Memory B cell (primary cell): ENCODE measurements at regions not wholly inside any gene's neighbourhood (a gene's known extent, or its start where the extent isn't known, plus 50 kb on each side); places are given as distances from the start of the nearest gene placed in this dataset.

Experiments used
- ATAC-seq: fragments of 150-1000 bp; cut with Tn5 transposase; 2 replicates; pipeline ENCODE4 v1.10.0; 2021; ENCODE audit warnings: low read depth, mild to moderate bottlenecking, moderate library complexity
- DNase-seq, 2 donors: peaks; one replicate each; pipeline ENCODE4 v3.0.0; 2022; ENCODE audit warnings: low spot score in 2 of 2
- H3K27ac Mint-ChIP-seq: one replicate; pipeline ENCODE4 v1.8.0; 2022; ENCODE audit warnings: mild to moderate bottlenecking, moderate library complexity, mixed read lengths
- H3K27me3 Mint-ChIP-seq: one replicate; pipeline ENCODE4 v1.8.0; 2022; ENCODE audit warnings: mixed read lengths
- H3K36me3 Mint-ChIP-seq: one replicate; pipeline ENCODE4 v1.8.0; 2022; ENCODE audit warnings: mild to moderate bottlenecking, mixed read lengths
- H3K4me1 Mint-ChIP-seq: one replicate; pipeline ENCODE4 v1.8.0; 2022; ENCODE audit warnings: mixed read lengths
- H3K4me3 Mint-ChIP-seq: one replicate; pipeline ENCODE4 v1.8.0; 2022; ENCODE audit warnings: mild to moderate bottlenecking, moderate library complexity, mixed read lengths
- H3K9me3 Mint-ChIP-seq: one replicate; pipeline ENCODE4 v1.8.0; 2022; ENCODE audit warnings: mixed read lengths

- DNase-seq (no peak), ATAC-seq (no peak)
- no peaks in the 10 kb centered on the region for H3K36me3 Mint-ChIP-seq
- H3K27ac Mint-ChIP-seq, result no peak overlapping the region
- no peaks in the 10 kb centered on the region for H3K9me3 Mint-ChIP-seq
- H3K27me3 Mint-ChIP-seq, result no peaks in the 10 kb centered on the region
- no peaks in the 10 kb centered on the region for H3K4me1 Mint-ChIP-seq
- no peak overlapping the region for H3K4me3 Mint-ChIP-seq
These were observed 615.0 kb upstream of the AGTR1 start for GRCh38 chr3:148082506-148083280.

GRCh38 chr3:148083526-148084182, 614.0 kb upstream of the AGTR1 start:
- Mint-ChIP-seq H3K27me3 (no peaks in the 10 kb centered on the region), H3K27ac (no peak overlapping the region), H3K4me1 (no peaks in the 10 kb centered on the region), H3K9me3 (no peaks in the 10 kb centered on the region), H3K36me3 (no peaks in the 10 kb centered on the region), H3K4me3 (no peak overlapping the region)
- no peak for DNase-seq
- no peak for ATAC-seq

- H3K4me1 Mint-ChIP-seq, result no peaks in the 10 kb centered on the region
- H3K4me3 Mint-ChIP-seq, result no peak overlapping the region
- H3K36me3 Mint-ChIP-seq, result no peaks in the 10 kb centered on the region
- no peak for DNase-seq
- no peak for ATAC-seq
- no peak overlapping the region for H3K27ac Mint-ChIP-seq
- no peaks in the 10 kb centered on the region for H3K27me3 Mint-ChIP-seq
- no peaks in the 10 kb centered on the region for H3K9me3 Mint-ChIP-seq
These were observed 612.8 kb upstream of the AGTR1 start for GRCh38 chr3:148084931-148085330.

GRCh38 chr3:148087601-148088371, 609.9 kb upstream of the AGTR1 start:
- H3K36me3 Mint-ChIP-seq, result no peaks in the 10 kb centered on the region
- ATAC-seq (no peak), DNase-seq (no peak)
- peaks cover 2% of the 10 kb centered on the region for H3K9me3 Mint-ChIP-seq
- no peaks in the 10 kb centered on the region for H3K4me1 Mint-ChIP-seq
- no peaks in the 10 kb centered on the region for H3K27me3 Mint-ChIP-seq
- no peak overlapping the region for H3K4me3 Mint-ChIP-seq
- H3K27ac Mint-ChIP-seq, result no peak overlapping the region

- Mint-ChIP-seq H3K27ac (no peak overlapping the region), H3K4me3 (no peak overlapping the region), H3K4me1 (no peaks in the 10 kb centered on the region), H3K27me3 (no peaks in the 10 kb centered on the region), H3K36me3 (no peaks in the 10 kb centered on the region), H3K9me3 (peaks cover 2% of the 10 kb centered on the region)
- DNase-seq (no peak), ATAC-seq (no peak)
These were observed 608.5 kb upstream of the AGTR1 start for GRCh38 chr3:148089171-148089570.

GRCh38 chr3:148090156-148090555, 607.5 kb upstream of the AGTR1 start:
- H3K4me1 Mint-ChIP-seq, result no peaks in the 10 kb centered on the region
- DNase-seq (no peak), ATAC-seq (no peak)
- no peaks in the 10 kb centered on the region for H3K36me3 Mint-ChIP-seq
- H3K27me3 Mint-ChIP-seq, result no peaks in the 10 kb centered on the region
- H3K4me3 Mint-ChIP-seq, result no peak overlapping the region
- peaks cover 2% of the 10 kb centered on the region for H3K9me3 Mint-ChIP-seq
- no peak overlapping the region for H3K27ac Mint-ChIP-seq

- no peaks in the 10 kb centered on the region for H3K27me3 Mint-ChIP-seq
- peaks cover 2% of the 10 kb centered on the region for H3K9me3 Mint-ChIP-seq
- ATAC-seq (no peak), DNase-seq (no peak)
- no peak overlapping the region for H3K4me3 Mint-ChIP-seq
- H3K4me1 Mint-ChIP-seq, result no peaks in the 10 kb centered on the region
- no peaks in the 10 kb centered on the region for H3K36me3 Mint-ChIP-seq
- H3K27ac Mint-ChIP-seq, result no peak overlapping the region
These were observed 604.9 kb upstream of the AGTR1 start for GRCh38 chr3:148092624-148093347.

- H3K4me3 Mint-ChIP-seq, result no peak overlapping the region
- ATAC-seq (no peak), DNase-seq (no peak)
- no peaks in the 10 kb centered on the region for H3K36me3 Mint-ChIP-seq
- H3K27ac Mint-ChIP-seq, result no peak overlapping the region
- H3K9me3 Mint-ChIP-seq, result peaks cover 2% of the 10 kb centered on the region
- H3K4me1 Mint-ChIP-seq, result no peaks in the 10 kb centered on the region
- no peaks in the 10 kb centered on the region for H3K27me3 Mint-ChIP-seq
These were observed 604.0 kb upstream of the AGTR1 start for GRCh38 chr3:148093753-148094152.

- no peak overlapping the region for H3K4me3 Mint-ChIP-seq
- no peaks in the 10 kb centered on the region for H3K27me3 Mint-ChIP-seq
- ATAC-seq (no peak), DNase-seq (no peak)
- H3K9me3 Mint-ChIP-seq, result no peaks in the 10 kb centered on the region
- no peak overlapping the region for H3K27ac Mint-ChIP-seq
- no peaks in the 10 kb centered on the region for H3K4me1 Mint-ChIP-seq
- H3K36me3 Mint-ChIP-seq, result no peaks in the 10 kb centered on the region
These were observed 601.7 kb upstream of the AGTR1 start for GRCh38 chr3:148095962-148096361.

- Mint-ChIP-seq H3K9me3 (peaks cover 3% of the 10 kb centered on the region), H3K27me3 (no peaks in the 10 kb centered on the region), H3K4me1 (no peaks in the 10 kb centered on the region), H3K36me3 (no peaks in the 10 kb centered on the region), H3K27ac (no peak overlapping the region), H3K4me3 (no peak overlapping the region)
- ATAC-seq (no peak), DNase-seq (no peak)
These were observed 597.2 kb upstream of the AGTR1 start for GRCh38 chr3:148100476-148100875.

GRCh38 chr3:148101061-148101460, 596.6 kb upstream of the AGTR1 start:
- peaks cover 4% of the 10 kb centered on the region for H3K9me3 Mint-ChIP-seq
- ATAC-seq, result no peak
- no peak for DNase-seq
- no peaks in the 10 kb centered on the region for H3K36me3 Mint-ChIP-seq
- no peak overlapping the region for H3K4me3 Mint-ChIP-seq
- H3K27me3 Mint-ChIP-seq, result no peaks in the 10 kb centered on the region
- H3K27ac Mint-ChIP-seq, result no peak overlapping the region
- H3K4me1 Mint-ChIP-seq, result no peaks in the 10 kb centered on the region

GRCh38 chr3:148102156-148102555, 595.5 kb upstream of the AGTR1 start:
- H3K27me3 Mint-ChIP-seq, result no peaks in the 10 kb centered on the region
- H3K4me1 Mint-ChIP-seq, result no peaks in the 10 kb centered on the region
- ATAC-seq (no peak), DNase-seq (no peak)
- H3K4me3 Mint-ChIP-seq, result no peak overlapping the region
- H3K9me3 Mint-ChIP-seq, result peaks cover 4% of the 10 kb centered on the region
- no peak overlapping the region for H3K27ac Mint-ChIP-seq
- no peaks in the 10 kb centered on the region for H3K36me3 Mint-ChIP-seq

- ATAC-seq (no peak), DNase-seq (no peak)
- no peaks in the 10 kb centered on the region for H3K36me3 Mint-ChIP-seq
- H3K4me1 Mint-ChIP-seq, result no peaks in the 10 kb centered on the region
- H3K27me3 Mint-ChIP-seq, result no peaks in the 10 kb centered on the region
- H3K4me3 Mint-ChIP-seq, result no peak overlapping the region
- no peak overlapping the region for H3K27ac Mint-ChIP-seq
- peaks cover 6% of the 10 kb centered on the region for H3K9me3 Mint-ChIP-seq
These were observed 591.6 kb upstream of the AGTR1 start for GRCh38 chr3:148106062-148106461.

GRCh38 chr3:148126956-148127355, 570.7 kb upstream of the AGTR1 start:
- no peak overlapping the region for H3K4me3 Mint-ChIP-seq
- no peak overlapping the region for H3K27ac Mint-ChIP-seq
- no peaks in the 10 kb centered on the region for H3K4me1 Mint-ChIP-seq
- no peaks in the 10 kb centered on the region for H3K9me3 Mint-ChIP-seq
- H3K36me3 Mint-ChIP-seq, result no peaks in the 10 kb centered on the region
- DNase-seq (no peak), ATAC-seq (no peak)
- H3K27me3 Mint-ChIP-seq, result no peaks in the 10 kb centered on the region
